WERI-Rb-1 (cell line): ENCODE measurements at regions not wholly inside any gene's neighbourhood (a gene's known extent, or its start where the extent isn't known, plus 50 kb on each side); places are given as distances from the start of the nearest gene placed in this dataset.

Experiments
- DNase-seq: peaks from one replicate; pipeline ENCODE4 v3.0.0-alpha.2; 2020
- H3K27ac ChIP-seq: fragments of 250-450 bp; sonication (Bioruptor Pico); 2 replicates; pipeline ENCODE4 v1.5.1; 2020; ENCODE audit warnings: mild to moderate bottlenecking, moderate library complexity
- H3K27me3 ChIP-seq: fragments of 250-450 bp; sonication (Bioruptor Pico); 2 replicates; pipeline ENCODE4 v1.5.1; 2021; ENCODE audit warnings: mild to moderate bottlenecking, low read depth, moderate library complexity; ENCODE audit not compliant: insufficient read depth, severe bottlenecking
- H3K36me3 ChIP-seq: fragments of 250-450 bp; sonication (Bioruptor Pico); 2 replicates; pipeline ENCODE4 v1.5.1; 2020; ENCODE audit warnings: mild to moderate bottlenecking, moderate library complexity
- H3K4me3 ChIP-seq: 2 replicates; pipeline ENCODE4 v1.5.1; 2011; ENCODE audit warnings: low read depth, mild to moderate bottlenecking, control low read depth, low read length
- H3K9me3 ChIP-seq: fragments of 250-450 bp; sonication (Bioruptor Pico); 2 replicates; pipeline ENCODE4 v1.5.1; 2021; ENCODE audit warnings: mild to moderate bottlenecking, moderate library complexity; ENCODE audit not compliant: severe bottlenecking
- TF ChIP-seq, protein P1 (sequence below): IDR thresholded peaks from 2 replicates; pipeline ENCODE4 v1.5.1; 2011; ENCODE audit warnings: low read depth, mild to moderate bottlenecking, control low read depth, inconsistent platforms, low read length

DNA sequence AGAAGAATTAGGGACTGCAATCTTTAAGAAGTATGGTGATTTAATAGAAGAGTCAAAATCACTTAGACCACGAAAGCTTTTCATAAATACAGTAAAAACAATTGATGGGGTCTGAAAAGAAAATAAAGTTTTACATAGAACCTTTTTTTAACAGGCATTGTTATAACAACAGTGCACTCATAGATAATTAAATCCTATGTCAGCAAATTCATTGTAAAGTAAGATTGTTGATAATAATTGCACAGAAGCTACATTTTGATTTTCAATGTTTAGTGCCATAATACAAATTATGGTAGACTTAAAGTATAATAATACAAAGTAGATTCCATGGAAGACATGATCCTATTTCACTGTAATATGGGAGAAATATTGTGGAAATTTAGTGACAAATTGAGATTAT lies 130.7 kb upstream of the FSIP2 start:
- no peaks in the 10 kb centered on the region for H3K9me3 ChIP-seq
- H3K27me3 ChIP-seq, result no peaks in the 10 kb centered on the region
- TF ChIP-seq, protein P1, sequence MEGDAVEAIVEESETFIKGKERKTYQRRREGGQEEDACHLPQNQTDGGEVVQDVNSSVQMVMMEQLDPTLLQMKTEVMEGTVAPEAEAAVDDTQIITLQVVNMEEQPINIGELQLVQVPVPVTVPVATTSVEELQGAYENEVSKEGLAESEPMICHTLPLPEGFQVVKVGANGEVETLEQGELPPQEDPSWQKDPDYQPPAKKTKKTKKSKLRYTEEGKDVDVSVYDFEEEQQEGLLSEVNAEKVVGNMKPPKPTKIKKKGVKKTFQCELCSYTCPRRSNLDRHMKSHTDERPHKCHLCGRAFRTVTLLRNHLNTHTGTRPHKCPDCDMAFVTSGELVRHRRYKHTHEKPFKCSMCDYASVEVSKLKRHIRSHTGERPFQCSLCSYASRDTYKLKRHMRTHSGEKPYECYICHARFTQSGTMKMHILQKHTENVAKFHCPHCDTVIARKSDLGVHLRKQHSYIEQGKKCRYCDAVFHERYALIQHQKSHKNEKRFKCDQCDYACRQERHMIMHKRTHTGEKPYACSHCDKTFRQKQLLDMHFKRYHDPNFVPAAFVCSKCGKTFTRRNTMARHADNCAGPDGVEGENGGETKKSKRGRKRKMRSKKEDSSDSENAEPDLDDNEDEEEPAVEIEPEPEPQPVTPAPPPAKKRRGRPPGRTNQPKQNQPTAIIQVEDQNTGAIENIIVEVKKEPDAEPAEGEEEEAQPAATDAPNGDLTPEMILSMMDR, result no peak
- no peak overlapping the region for H3K4me3 ChIP-seq
- H3K36me3 ChIP-seq, result no peaks in the 10 kb centered on the region
- H3K27ac ChIP-seq, result no peak overlapping the region
- DNase-seq, result no peak

DNA sequence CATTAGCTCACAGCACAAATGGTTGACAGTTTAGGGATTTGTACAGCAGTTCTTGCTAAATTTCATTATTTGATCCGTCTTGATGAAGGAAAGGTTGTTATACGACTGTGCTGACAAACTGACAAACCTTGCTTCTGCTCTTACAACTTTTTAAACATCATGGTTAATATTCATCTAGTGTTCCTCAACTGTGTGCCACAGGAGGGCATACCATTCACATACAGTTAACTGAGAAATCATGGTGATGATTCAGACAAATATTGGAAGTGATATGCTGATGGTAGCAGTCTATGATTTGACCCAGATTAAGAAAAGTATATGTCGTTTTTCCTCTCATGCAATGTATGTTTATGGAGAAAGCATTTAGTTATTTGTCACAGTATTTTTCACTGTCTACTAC lies 129.8 kb upstream of the FSIP2 start:
- no peak for DNase-seq
- no peaks in the 10 kb centered on the region for H3K36me3 ChIP-seq
- TF ChIP-seq, protein P1, result no peak
- no peaks in the 10 kb centered on the region for H3K27me3 ChIP-seq
- no peak overlapping the region for H3K27ac ChIP-seq
- H3K4me3 ChIP-seq, result no peak overlapping the region
- no peaks in the 10 kb centered on the region for H3K9me3 ChIP-seq

DNA sequence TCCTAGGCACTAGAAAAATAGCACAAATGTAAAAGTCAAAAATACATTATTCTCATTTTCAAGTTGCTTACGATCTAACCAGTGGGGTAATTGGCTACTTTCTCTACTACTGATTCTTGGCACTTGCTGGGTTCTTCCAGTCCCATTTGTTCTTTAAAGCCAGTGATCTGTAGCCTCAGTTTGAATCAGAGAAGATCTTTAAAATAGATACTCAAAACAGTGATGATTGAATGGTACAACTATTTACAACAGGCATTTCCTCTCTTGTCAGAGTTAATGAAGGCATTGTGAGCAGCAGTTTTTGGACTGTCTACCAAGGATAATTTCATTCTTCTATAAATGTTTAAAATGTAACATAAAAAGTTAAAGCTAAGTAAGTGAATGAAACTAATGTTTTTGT lies 128.3 kb upstream of the FSIP2 start:
- no peak for DNase-seq
- no peak overlapping the region for H3K4me3 ChIP-seq

DNA sequence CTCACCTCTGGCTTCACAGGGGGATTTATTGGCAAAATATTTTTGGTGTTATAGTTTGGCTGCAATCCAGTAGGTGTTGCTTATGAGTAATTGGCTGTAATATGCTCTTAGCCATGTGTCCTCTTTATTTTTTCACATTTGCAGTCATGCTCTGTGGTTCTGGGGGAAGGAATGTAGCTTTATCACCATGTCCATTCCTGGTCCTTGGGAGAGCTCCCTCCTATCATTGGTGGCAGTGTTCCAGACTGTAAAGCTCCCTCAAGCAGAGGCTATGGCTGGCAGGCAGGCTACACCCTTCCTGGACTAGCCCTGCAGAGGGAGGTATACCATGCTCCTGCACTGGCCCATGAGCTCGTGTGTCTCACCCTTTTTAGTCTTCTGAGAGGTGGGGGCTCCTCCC lies 120.0 kb upstream of the FSIP2 start:
- H3K27me3 ChIP-seq, result no peaks in the 10 kb centered on the region
- DNase-seq, result no peak
- TF ChIP-seq, protein P1, result no peak
- H3K36me3 ChIP-seq, result no peaks in the 10 kb centered on the region
- no peaks in the 10 kb centered on the region for H3K9me3 ChIP-seq
- no peak overlapping the region for H3K27ac ChIP-seq
- H3K4me3 ChIP-seq, result no peak overlapping the region

More for the DNA sequence above, 128.3 kb upstream of the FSIP2 start:
- no peaks in the 10 kb centered on the region for H3K27me3 ChIP-seq
- no peaks in the 10 kb centered on the region for H3K9me3 ChIP-seq
- H3K36me3 ChIP-seq, result no peaks in the 10 kb centered on the region
- H3K27ac ChIP-seq, result no peak overlapping the region
- TF ChIP-seq, protein P1, result no peak

DNA sequence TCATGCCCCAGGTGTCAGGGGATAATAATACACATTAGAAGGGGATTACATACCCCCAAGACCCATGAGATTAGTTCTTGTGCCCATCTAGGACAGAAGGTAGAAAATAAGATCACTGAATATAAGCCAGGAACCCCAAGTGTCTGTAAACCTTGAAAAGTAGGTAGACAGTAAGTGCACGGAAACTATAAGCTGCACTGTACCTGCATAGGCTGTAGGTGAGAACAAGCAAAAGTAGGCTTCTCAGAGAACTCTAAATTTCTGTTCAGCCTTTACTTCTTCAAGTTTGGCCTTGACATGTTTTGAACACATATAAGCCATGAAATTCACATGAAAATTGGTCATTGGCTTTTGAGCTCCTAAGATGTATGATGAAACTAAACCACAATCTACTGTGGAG lies 113.0 kb upstream of the FSIP2 start:
- TF ChIP-seq, protein P1, result no peak
- no peak overlapping the region for H3K27ac ChIP-seq
- no peak overlapping the region for H3K4me3 ChIP-seq
- no peak for DNase-seq
- H3K9me3 ChIP-seq, result no peaks in the 10 kb centered on the region
- no peaks in the 10 kb centered on the region for H3K36me3 ChIP-seq
- H3K27me3 ChIP-seq, result no peaks in the 10 kb centered on the region

DNA sequence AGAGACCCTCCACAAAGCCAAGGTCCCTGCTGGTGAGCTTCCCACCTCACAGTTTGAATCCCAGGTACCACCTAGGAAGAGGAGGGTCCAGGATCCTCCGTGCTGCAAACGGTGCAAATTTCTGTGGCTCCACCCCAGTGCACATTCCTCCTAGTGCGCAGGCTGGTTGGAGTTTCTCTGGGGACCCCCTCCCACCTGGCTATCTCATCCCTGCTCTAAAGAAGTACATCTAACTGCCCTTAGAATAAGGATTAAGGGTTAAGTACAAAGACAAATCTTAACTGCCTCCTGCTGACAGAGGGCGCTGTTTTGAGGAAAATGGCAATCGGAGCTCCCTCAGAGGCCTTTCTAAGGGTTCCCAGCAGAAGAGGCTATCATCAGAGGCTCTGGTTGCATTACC lies 109.6 kb upstream of the FSIP2 start:
- no peak overlapping the region for H3K27ac ChIP-seq
- H3K9me3 ChIP-seq, result no peaks in the 10 kb centered on the region
- H3K27me3 ChIP-seq, result no peaks in the 10 kb centered on the region
- no peaks in the 10 kb centered on the region for H3K36me3 ChIP-seq
- H3K4me3 ChIP-seq, result no peak overlapping the region
- DNase-seq, result peak; percentile 10
- TF ChIP-seq, protein P1, result 0 out of 2 replicates have a peak, but pooled peaks have one; percentile 13
